B cell (primary cell): ENCODE measurements at regions not wholly inside any gene's neighbourhood (a gene's known extent, or its start where the extent isn't known, plus 50 kb on each side); places are given as distances from the start of the nearest gene placed in this dataset.
"Not testable (repeated sequence)": the region's sequence is repeated elsewhere in the genome, so short reads cannot be mapped to it uniquely, and the experiment has no call there.

ENCODE experiments used
- ATAC-seq: fragments of 200-7000 bp; cut with Tn5 transposase; one replicate; pipeline ENCODE4 v1.10.0; 2021; ENCODE audit warnings: low read depth, mild to moderate bottlenecking, moderate number of reproducible peaks, moderate library complexity
- CTCF ChIA-PET: fragments of 350-600 bp; sonication (Branson Sonifier 250); formaldehyde crosslinking; loops from one replicate; lab custom pipeline; 2021; ENCODE audit warnings: antibody characterized with exemption, inconsistent platforms; lab: Charles Lee
- POLR2A ChIA-PET: fragments of 350-600 bp; sonication (Branson Sonifier 250); formaldehyde crosslinking; loops from one replicate; lab custom pipeline; 2021; ENCODE audit warnings: antibody characterized with exemption; lab: Charles Lee
- DNase-seq: peaks from one replicate; pipeline ENCODE4 v3.0.0; 2013
- H2AFZ ChIP-seq: 2 replicates; pipeline ENCODE4 v1.6.1; 2012; ENCODE audit warnings: mild to moderate bottlenecking, low read depth, low read length; ENCODE audit not compliant: insufficient read depth, poor library complexity, severe bottlenecking
- H3K27ac ChIP-seq, 2 donors: 1 replicate in 1 of 2; 2 replicates in 1 of 2; pipeline ENCODE4 v1.5.1; 2012 to 2013; ENCODE audit warnings: low read length in 2 of 2, mild to moderate bottlenecking in 2 of 2, moderate library complexity in 1 of 2
- H3K27me3 ChIP-seq, 4 experiments: fragments of 200-600 bp in 1 of 4; sonication (generic) in 1 of 4; replicated peaks in 1 of 4; 1 replicate in 2 of 4; 2 replicates in 2 of 4; pipeline versions ENCODE4 v1.6.1 to v1.7.0; 2013 to 2016; ENCODE audit warnings: low read length in 3 of 4, mild to moderate bottlenecking in 2 of 4, mixed read lengths in 1 of 4, moderate library complexity in 1 of 4; ENCODE audit not compliant: insufficient read depth in 4 of 4, control insufficient read depth in 3 of 4; ENCODE audit errors: control extremely low read depth in 1 of 4
- H3K36me3 ChIP-seq, 2 experiments: replicated peaks in 1 of 2; 1 replicate in 1 of 2; 2 replicates in 1 of 2; pipeline versions ENCODE4 v1.6.1 to v1.7.1; 2013; ENCODE audit warnings: low read length in 1 of 2; ENCODE audit not compliant: insufficient read depth in 2 of 2, control insufficient read depth in 1 of 2; ENCODE audit errors: control extremely low read depth in 1 of 2, extremely low read depth in 1 of 2
- H3K4me1 ChIP-seq, 2 donors: fragments of 200-600 bp in 1 of 2; sonication (generic) in 1 of 2; 1 replicate in 1 of 2; 2 replicates in 1 of 2; pipeline versions ENCODE4 v1.5.1 to v1.6.1; 2013 to 2017; ENCODE audit warnings: low read length in 2 of 2; ENCODE audit not compliant: control insufficient read depth in 2 of 2, insufficient read depth in 2 of 2
- H3K4me2 ChIP-seq: replicated peaks from 2 replicates; pipeline ENCODE3; 2012; ENCODE audit warnings: mild to moderate bottlenecking, low read depth, low read length; ENCODE audit not compliant: poor library complexity, severe bottlenecking
- H3K4me3 ChIP-seq, 5 experiments: fragments of 200-600 bp in 1 of 5; sonication (generic) in 1 of 5; 1 replicate in 3 of 5; 2 replicates in 2 of 5; pipeline versions ENCODE4 v1.5.1 to v1.7.0; 2011 to 2016; ENCODE audit warnings: low read length in 4 of 5, mild to moderate bottlenecking in 4 of 5, low read depth in 2 of 5, control low read depth in 1 of 5, moderate library complexity in 1 of 5; ENCODE audit not compliant: insufficient read depth in 1 of 5; ENCODE audit errors: control extremely low read depth in 1 of 5, extremely low read depth in 1 of 5
- H3K79me2 ChIP-seq: fragments of 200-600 bp; sonication (generic); one replicate; pipeline ENCODE4 v1.6.0; 2016; ENCODE audit warnings: low read length; ENCODE audit not compliant: control insufficient read depth, insufficient read depth
- H3K9ac ChIP-seq: fragments of 200-600 bp; sonication (generic); 2 replicates; pipeline ENCODE4 v1.6.1; 2017; ENCODE audit warnings: mild to moderate bottlenecking, low read length, moderate library complexity
- H3K9me3 ChIP-seq, 3 donors: one replicate each; pipeline versions ENCODE4 v1.6.1 to v1.7.1; 2013; ENCODE audit warnings: low read length in 2 of 3; ENCODE audit not compliant: control insufficient read depth in 2 of 3, insufficient read depth in 1 of 3; ENCODE audit errors: control extremely low read depth in 1 of 3
- H4K20me1 ChIP-seq: 2 replicates; pipeline ENCODE4 v1.6.0; 2012; ENCODE audit warnings: mild to moderate bottlenecking, low read length; ENCODE audit not compliant: insufficient read depth, control insufficient read depth, poor library complexity, severe bottlenecking
- H3K27ac Mint-ChIP-seq: one replicate; pipeline ENCODE4 v1.8.0; 2021; ENCODE audit warnings: mixed read lengths
- H3K27me3 Mint-ChIP-seq: one replicate; pipeline ENCODE4 v1.8.0; 2021; ENCODE audit warnings: mixed read lengths
- H3K4me1 Mint-ChIP-seq: one replicate; pipeline ENCODE4 v1.8.0; 2021; ENCODE audit warnings: mixed read lengths
- H3K4me3 Mint-ChIP-seq: one replicate; pipeline ENCODE4 v1.8.0; 2021; ENCODE audit warnings: mixed read lengths
- H3K9me3 Mint-ChIP-seq: one replicate; pipeline ENCODE4 v1.8.0; 2022; ENCODE audit warnings: mixed read lengths; ENCODE audit not compliant: insufficient read depth
- CTCF ChIP-seq: fragments of 200-600 bp; IDR thresholded peaks from one replicate; pipeline ENCODE4 v1.8.0; 2022; ENCODE audit warnings: antibody characterized with exemption, mild to moderate bottlenecking
- EZH2 ChIP-seq: IDR thresholded peaks from 2 replicates; pipeline ENCODE4 v1.6.1; 2012; ENCODE audit warnings: borderline replicate concordance, low read depth, mild to moderate bottlenecking, moderate library complexity, low read length; ENCODE audit not compliant: insufficient read depth, poor library complexity, severe bottlenecking
- WGBS: methylation state at CpG from one replicate; pipeline ENCODE4 v1.1.5; 2013; ENCODE audit warnings: missing lambda C conversion rate; ENCODE audit not compliant: insufficient coverage; 5-methylcytosine and 5-hydroxymethylcytosine counted together
- intact Hi-C: fragments of 100-400 bp; cut with micrococcal nuclease; formaldehyde crosslinking; loops from one replicate; pipeline ENCODE4 v1.10.0; 2022

GRCh38 chr6:19395316-19395715, 441.9 kb upstream of the ID4 start:
- CTCF ChIA-PET, result no interaction called here

GRCh38 chr6:19399406-19399805, 437.8 kb upstream of the ID4 start:
- no peak overlapping the region for H3K4me2 ChIP-seq
- H3K9ac ChIP-seq, result no peak overlapping the region
- ATAC-seq (no peak), DNase-seq (no peak)
- H3K36me3 ChIP-seq, result no peaks in the 10 kb centered on the region
- Mint-ChIP-seq H3K4me3 (no peak overlapping the region), H3K27me3 (no peaks in the 10 kb centered on the region), H3K9me3 (peaks cover 3% of the 10 kb centered on the region), H3K27ac (no peak overlapping the region), H3K4me1 (no peaks in the 10 kb centered on the region)
- intact Hi-C loops, result no loop called here
- H3K4me1 ChIP-seq, result no peaks in the 10 kb centered on the region
- H4K20me1 ChIP-seq, result no peaks in the 10 kb centered on the region
- no CpG with 5 or more reads among the region's 7 CpGs for WGBS
- ChIA-PET CTCF (no interaction called here), POLR2A (no interaction called here)
- H3K27ac ChIP-seq, result no peak overlapping the region
- peaks cover 0 to 6% (median 0%) of the 10 kb centered on the region in 3 donors for H3K9me3 ChIP-seq
- TF ChIP-seq CTCF (no peak), EZH2 (no peak)
- no peaks in the 10 kb centered on the region for H3K27me3 ChIP-seq
- H3K79me2 ChIP-seq, result no peaks in the 10 kb centered on the region
- H2AFZ ChIP-seq, result no peak overlapping the region
- H3K4me3 ChIP-seq, result no peak overlapping the region

More at GRCh38 chr6:19395316-19395715, 441.9 kb upstream of the ID4 start:
- H3K4me2 ChIP-seq, result no peak overlapping the region
- no peaks in the 10 kb centered on the region for H3K4me1 Mint-ChIP-seq
- H3K79me2 ChIP-seq, result no peaks in the 10 kb centered on the region
- DNase-seq, result no peak
- H3K27ac Mint-ChIP-seq, result no peak overlapping the region
- TF ChIP-seq CTCF, result no peak
- TF ChIP-seq EZH2, result no peak
- H2AFZ ChIP-seq, result no peak overlapping the region
- intact Hi-C loops, result no loop called here
- no peak overlapping the region for H3K4me3 ChIP-seq
- H4K20me1 ChIP-seq, result no peaks in the 10 kb centered on the region
- no peak for ATAC-seq
- H3K27ac ChIP-seq, result no peak overlapping the region
- no peak overlapping the region for H3K4me3 Mint-ChIP-seq
- no peaks in the 10 kb centered on the region for H3K4me1 ChIP-seq
- peaks cover 0 to 4% (median 0%) of the 10 kb centered on the region in 3 donors for H3K9me3 ChIP-seq
- H3K9me3 Mint-ChIP-seq, result peaks cover 8% of the 10 kb centered on the region
- H3K27me3 ChIP-seq, result no peaks in the 10 kb centered on the region
- no peaks in the 10 kb centered on the region for H3K27me3 Mint-ChIP-seq
- H3K36me3 ChIP-seq, result no peaks in the 10 kb centered on the region
- no peak overlapping the region for H3K9ac ChIP-seq
- POLR2A ChIA-PET, result no interaction called here

GRCh38 chr6:19404884-19405283, 432.3 kb upstream of the ID4 start:
- intact Hi-C loops, DNase-seq, H3K27ac Mint-ChIP-seq, H3K9ac ChIP-seq, H2AFZ ChIP-seq, H3K4me1 Mint-ChIP-seq, H4K20me1 ChIP-seq, H3K4me1 ChIP-seq, H3K79me2 ChIP-seq, H3K27ac ChIP-seq, H3K4me2 ChIP-seq, H3K4me3 ChIP-seq, ATAC-seq, H3K9me3 ChIP-seq, H3K4me3 Mint-ChIP-seq, POLR2A ChIA-PET, H3K27me3 ChIP-seq, H3K36me3 ChIP-seq, CTCF ChIA-PET, H3K27me3 Mint-ChIP-seq: not testable (repeated sequence)
- WGBS, result 54% methylated on average over 2 of the region's 3 CpGs
- peaks cover 11% of the 10 kb centered on the region for H3K9me3 Mint-ChIP-seq
